Esophagus muscularis mucosa (tissue), 4 donors: ENCODE measurements at regions not wholly inside any gene's neighbourhood (a gene's known extent, or its start where the extent isn't known, plus 50 kb on each side); places are given as distances from the start of the nearest gene placed in this dataset.

Experiments used
- DNase-seq: peaks from one replicate; pipeline ENCODE4 v3.0.0-alpha.2; 2017; ENCODE audit errors: extremely low spot score
- H3K27ac ChIP-seq, 4 donors: fragments of 200-600 bp; sonication (generic); replicated peaks in 1 of 4; 1 replicate in 3 of 4; 2 replicates in 1 of 4; pipeline ENCODE4 v1.5.1; 2016 to 2019; ENCODE audit warnings: mild to moderate bottlenecking in 1 of 4
- H3K27me3 ChIP-seq, 4 donors: fragments of 200-600 bp; sonication (generic); one replicate each; pipeline versions ENCODE4 v1.5.1 to v1.6.0; 2016 to 2019
- H3K36me3 ChIP-seq, 4 donors: fragments of 200-600 bp; sonication (generic); one replicate each; pipeline ENCODE4 v1.5.1; 2016 to 2019
- H3K4me1 ChIP-seq, 4 donors: fragments of 200-600 bp; sonication (generic); one replicate each; pipeline ENCODE4 v1.5.1; 2016 to 2019
- H3K4me3 ChIP-seq, 4 donors: fragments of 200-600 bp; sonication (generic); 1 replicate in 2 of 4; 2 replicates in 2 of 4; pipeline ENCODE4 v1.5.1; 2016 to 2019; ENCODE audit warnings: mild to moderate bottlenecking in 4 of 4, moderate library complexity in 1 of 4
- H3K9me3 ChIP-seq, 4 donors: fragments of 200-600 bp; sonication (generic); 1 replicate in 3 of 4; 2 replicates in 1 of 4; pipeline ENCODE4 v1.5.1; 2016 to 2019
- EP300 ChIP-seq: sonication (generic); formaldehyde crosslinking; IDR thresholded peaks from one replicate; pipeline ENCODE4 v1.6.1; 2017; ENCODE audit warnings: antibody characterized with exemption
- POLR2A ChIP-seq: fragments of 450-650 bp; IDR thresholded peaks from one replicate; pipeline ENCODE4 v1.6.1; 2017; ENCODE audit warnings: antibody characterized with exemption, moderate library complexity, mild to moderate bottlenecking, low read depth
- POLR2AphosphoS5 ChIP-seq, 2 donors: sonication (generic); formaldehyde crosslinking; IDR thresholded peaks; one replicate each; pipeline ENCODE4 v1.6.1; 2017; ENCODE audit warnings: antibody characterized with exemption in 2 of 2
- WGBS: methylation state at CpG from one replicate; pipeline ENCODE4 v1.1.5; 2018; 5-methylcytosine and 5-hydroxymethylcytosine counted together
- intact Hi-C: fragments of 100-400 bp; cut with DNase I; formaldehyde crosslinking; loops from one replicate; pipeline ENCODE4 v1.15.1; 2023
- TF ChIP-seq, protein P1 (sequence below), 3 experiments: fragments of 200-600 bp in 2 of 3; fragments of 450-650 bp in 1 of 3; sonication (generic) in 2 of 3; IDR thresholded peaks; one replicate each; pipeline ENCODE4 v1.5.1; 2017 to 2019; ENCODE audit warnings: antibody characterized with exemption in 3 of 3, mild to moderate bottlenecking in 2 of 3, moderate library complexity in 1 of 3

GRCh38 chr2:12613137-12613835 lies 103.5 kb upstream of the TRIB2 start:
- DNase-seq, result no peak
- Histone ChIP-seq H3K9me3 (no peaks in the 10 kb centered on the region), H3K27ac (no peak overlapping the region), H3K27me3 (no peaks in the 10 kb centered on the region), H3K4me1 (peaks cover 0 to 20% (median 13%) of the 10 kb centered on the region in 4 donors), H3K4me3 (no peak overlapping the region), H3K36me3 (no peaks in the 10 kb centered on the region)
- TF ChIP-seq POLR2A (no peak), POLR2AphosphoS5 (IDR thresholded peaks at IDR 0.05) (no peak), EP300 (no peak)
- TF ChIP-seq, protein P1, sequence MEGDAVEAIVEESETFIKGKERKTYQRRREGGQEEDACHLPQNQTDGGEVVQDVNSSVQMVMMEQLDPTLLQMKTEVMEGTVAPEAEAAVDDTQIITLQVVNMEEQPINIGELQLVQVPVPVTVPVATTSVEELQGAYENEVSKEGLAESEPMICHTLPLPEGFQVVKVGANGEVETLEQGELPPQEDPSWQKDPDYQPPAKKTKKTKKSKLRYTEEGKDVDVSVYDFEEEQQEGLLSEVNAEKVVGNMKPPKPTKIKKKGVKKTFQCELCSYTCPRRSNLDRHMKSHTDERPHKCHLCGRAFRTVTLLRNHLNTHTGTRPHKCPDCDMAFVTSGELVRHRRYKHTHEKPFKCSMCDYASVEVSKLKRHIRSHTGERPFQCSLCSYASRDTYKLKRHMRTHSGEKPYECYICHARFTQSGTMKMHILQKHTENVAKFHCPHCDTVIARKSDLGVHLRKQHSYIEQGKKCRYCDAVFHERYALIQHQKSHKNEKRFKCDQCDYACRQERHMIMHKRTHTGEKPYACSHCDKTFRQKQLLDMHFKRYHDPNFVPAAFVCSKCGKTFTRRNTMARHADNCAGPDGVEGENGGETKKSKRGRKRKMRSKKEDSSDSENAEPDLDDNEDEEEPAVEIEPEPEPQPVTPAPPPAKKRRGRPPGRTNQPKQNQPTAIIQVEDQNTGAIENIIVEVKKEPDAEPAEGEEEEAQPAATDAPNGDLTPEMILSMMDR (IDR thresholded peaks at IDR 0.05), result no peak
- intact Hi-C loops, result no loop called here
- WGBS, result 77% methylated on average over 7 of the region's 7 CpGs

- peaks cover 0 to 40% (median 21%) of the 10 kb centered on the region in 4 donors for H3K4me1 ChIP-seq
- no peak overlapping the region for H3K27ac ChIP-seq
- no peak for DNase-seq
- TF ChIP-seq, protein P1 (IDR thresholded peaks at IDR 0.05), result no peak
- no peak overlapping the region for H3K4me3 ChIP-seq
- no peaks in the 10 kb centered on the region for H3K27me3 ChIP-seq
- WGBS, result 85% methylated on average over 2 of the region's 2 CpGs
- intact Hi-C loops, result no loop called here
- H3K36me3 ChIP-seq, result no peaks in the 10 kb centered on the region
- no peaks in the 10 kb centered on the region for H3K9me3 ChIP-seq
Observed at GRCh38 chr2:12615509-12615908, 101.2 kb upstream of the TRIB2 start.

GRCh38 chr2:12616456-12617156 lies 100.1 kb upstream of the TRIB2 start:
- 86% methylated on average over 2 of the region's 2 CpGs for WGBS
- TF ChIP-seq POLR2A (no peak), EP300 (no peak)
- no peaks in the 10 kb centered on the region for H3K36me3 ChIP-seq
- H3K9me3 ChIP-seq, result no peaks in the 10 kb centered on the region
- no peak overlapping the region for H3K27ac ChIP-seq
- intact Hi-C loops, result no loop called here
- no peak for DNase-seq
- peaks cover 0 to 51% (median 24%) of the 10 kb centered on the region in 4 donors for H3K4me1 ChIP-seq
- H3K4me3 ChIP-seq, result no peak overlapping the region
- no peaks in the 10 kb centered on the region for H3K27me3 ChIP-seq

GRCh38 chr2:12617366-12617765 lies 99.4 kb upstream of the TRIB2 start:
- Histone ChIP-seq H3K27ac (no peak overlapping the region), H3K27me3 (no peaks in the 10 kb centered on the region)
- 77% methylated on average over 3 of the region's 3 CpGs for WGBS

DNA sequence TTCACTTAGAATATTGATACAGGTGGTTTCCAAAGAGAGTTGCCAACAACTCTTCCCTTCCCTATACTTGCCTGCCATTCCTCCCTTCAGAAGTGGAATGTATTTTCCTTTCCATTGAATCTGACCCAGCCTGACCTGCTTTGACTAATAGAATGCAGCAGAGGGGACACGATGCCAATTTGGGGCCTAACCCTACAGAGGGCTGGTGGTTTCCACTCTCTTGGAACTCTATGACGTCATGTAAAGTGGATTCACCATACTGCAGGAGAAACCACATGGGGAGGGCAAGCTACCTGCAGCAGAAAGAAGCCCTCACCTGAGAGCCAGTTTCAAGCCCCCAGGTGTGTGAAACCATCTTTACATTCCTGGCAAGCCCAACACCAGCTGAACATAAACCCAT lies 98.9 kb upstream of the TRIB2 start:
- TF ChIP-seq POLR2AphosphoS5 (IDR thresholded peaks at IDR 0.05), result no peak
- no peak for TF ChIP-seq POLR2A
- TF ChIP-seq, protein P1 (IDR thresholded peaks at IDR 0.05), result no peak
- no peak for TF ChIP-seq EP300
- no peaks in the 10 kb centered on the region for H3K9me3 ChIP-seq
- no peak for DNase-seq
- WGBS, result 100% methylated on average over 2 of the region's 2 CpGs
- no peak overlapping the region for H3K27ac ChIP-seq
- no peaks in the 10 kb centered on the region for H3K36me3 ChIP-seq
- intact Hi-C loops, result no loop called here
- no peaks in the 10 kb centered on the region for H3K27me3 ChIP-seq
- H3K4me3 ChIP-seq, result no peak overlapping the region
- H3K4me1 ChIP-seq, result peaks cover 0 to 57% (median 24%) of the 10 kb centered on the region in 4 donors

More at GRCh38 chr2:12617366-12617765, 99.4 kb upstream of the TRIB2 start:
- intact Hi-C loops, result no loop called here
- H3K36me3 ChIP-seq, result no peaks in the 10 kb centered on the region
- H3K4me3 ChIP-seq, result no peak overlapping the region
- TF ChIP-seq POLR2AphosphoS5 (IDR thresholded peaks at IDR 0.05) (no peak), EP300 (no peak), POLR2A (no peak)
- TF ChIP-seq, protein P1 (IDR thresholded peaks at IDR 0.05), result no peak
- peaks cover 0 to 57% (median 24%) of the 10 kb centered on the region in 4 donors for H3K4me1 ChIP-seq
- no peaks in the 10 kb centered on the region for H3K9me3 ChIP-seq
- no peak for DNase-seq
